ENCODE measurements at regions not wholly inside any gene's neighbourhood (a gene's known extent, or its start where the extent isn't known, plus 50 kb on each side); places are given as distances from the start of the nearest gene placed in this dataset.

DNA sequence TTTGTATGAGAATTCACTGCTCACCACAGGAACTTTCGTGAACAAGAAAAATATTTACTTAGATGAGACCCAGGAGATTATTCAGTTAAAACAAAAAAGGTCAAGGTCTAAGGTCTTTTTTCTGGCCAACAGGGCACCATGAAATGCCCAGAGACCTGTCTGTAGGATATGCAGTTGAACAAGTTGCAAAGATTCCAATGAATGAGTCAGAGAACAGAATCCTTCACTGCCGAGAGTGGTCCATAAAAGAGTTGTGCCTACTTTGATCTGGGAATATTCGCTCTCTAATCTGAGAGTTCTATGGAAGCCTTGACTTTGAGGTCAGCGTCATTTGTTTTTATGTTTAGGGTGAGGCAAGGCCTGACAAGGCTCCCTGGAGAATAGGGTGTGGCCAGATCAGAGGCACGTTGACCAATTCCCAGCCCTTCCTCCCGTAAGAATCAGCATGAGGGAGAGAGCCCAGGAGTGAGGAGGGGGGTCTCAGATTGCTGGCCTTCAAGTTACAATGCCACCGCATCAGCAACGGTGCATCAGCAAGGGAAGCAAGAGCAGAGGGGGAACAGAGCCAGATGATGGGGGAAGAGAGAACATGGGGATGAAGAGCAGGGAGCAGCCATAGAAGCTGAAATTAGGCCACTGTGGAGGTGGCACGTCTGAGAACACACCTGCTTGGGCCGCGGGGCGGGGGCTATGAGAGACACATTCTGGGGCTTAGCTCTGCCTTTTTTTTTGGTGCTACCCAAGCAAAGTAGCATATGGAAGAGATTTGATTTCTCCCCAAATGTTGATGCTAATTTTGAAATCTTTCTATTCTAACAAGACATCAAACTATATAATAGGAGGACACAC, 206.4 kb upstream of the RAB4A start:
- intact Hi-C loops (cut with DNase I): no loop called here
- DNase-seq: no peak
- H3K4me3 ChIP-seq (replicated peaks in 1 of 3): no peak overlapping the region
- TF ChIP-seq POLR2A (IDR thresholded peaks at IDR 0.05) (no peak), CTCF (IDR thresholded peaks at IDR 0.05) (no peak)
- H3K36me3 ChIP-seq: no peaks in the 10 kb centered on the region
- H3K9me3 ChIP-seq: no peaks in the 10 kb centered on the region
- 73 to 80% methylated on average over 12 of the region's 12 CpGs for WGBS, 2 donors
- peak overlapping the region in 1 of 3 donors; percentile 26 for H3K27ac ChIP-seq
- peaks cover 57 to 68% of the 10 kb centered on the region in 2 donors for H3K4me1 ChIP-seq
- H3K27me3 ChIP-seq: no peaks in the 10 kb centered on the region

GRCh38 chr1:229065613-229066012, 205.3 kb upstream of the RAB4A start:
- WGBS, 2 donors: 94 to 95% methylated on average over 3 of the region's 3 CpGs
- Histone ChIP-seq H3K27me3 (no peaks in the 10 kb centered on the region), H3K27ac (no peak overlapping the region), H3K36me3 (no peaks in the 10 kb centered on the region), H3K9me3 (no peaks in the 10 kb centered on the region), H3K4me3 (replicated peaks in 1 of 3) (no peak overlapping the region), H3K4me1 (peaks cover 56 to 68% of the 10 kb centered on the region in 2 donors)
- no peak for TF ChIP-seq CTCF (IDR thresholded peaks at IDR 0.05)
- TF ChIP-seq POLR2A (IDR thresholded peaks at IDR 0.05): no peak
- no peak for DNase-seq
- intact Hi-C loops (cut with DNase I): no loop called here

DNA sequence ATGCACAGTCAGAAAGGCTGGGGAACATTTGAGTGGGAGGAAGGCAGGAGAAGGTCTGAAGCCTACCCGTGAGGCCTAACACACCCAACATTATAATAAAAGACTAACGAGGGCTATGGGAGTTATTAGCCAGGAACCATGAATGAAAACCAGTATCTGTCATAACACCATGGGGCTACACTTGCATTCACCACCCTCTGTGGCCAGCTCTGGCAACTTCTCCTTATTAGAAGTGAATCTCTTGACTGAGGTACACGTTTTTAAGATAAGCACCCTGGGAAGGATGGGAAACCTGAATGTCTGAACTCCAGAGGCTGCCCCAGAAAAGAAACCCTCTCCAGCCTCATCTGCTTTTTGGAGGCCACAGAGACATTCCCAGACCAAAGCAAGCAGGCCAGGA, 204.3 kb upstream of the RAB4A start:
- DNase-seq: no peak
- Histone ChIP-seq H3K36me3 (no peaks in the 10 kb centered on the region), H3K27me3 (no peaks in the 10 kb centered on the region), H3K27ac (no peak overlapping the region), H3K4me3 (replicated peaks in 1 of 3) (no peak overlapping the region), H3K4me1 (peaks cover 61 to 69% of the 10 kb centered on the region in 2 donors), H3K9me3 (no peaks in the 10 kb centered on the region)
- intact Hi-C loops (cut with DNase I): no loop called here
- 79 to 85% methylated on average over 3 of the region's 3 CpGs for WGBS, 2 donors
- TF ChIP-seq POLR2A (IDR thresholded peaks at IDR 0.05): no peak
- TF ChIP-seq CTCF (IDR thresholded peaks at IDR 0.05): no peak

- no peak for DNase-seq
- TF ChIP-seq CTCF (IDR thresholded peaks at IDR 0.05): no peak
- TF ChIP-seq POLR2A (IDR thresholded peaks at IDR 0.05): no peak
- H3K4me3 ChIP-seq (replicated peaks in 1 of 3): no peak overlapping the region
- peaks cover 52 to 62% of the 10 kb centered on the region in 2 donors for H3K4me1 ChIP-seq
- intact Hi-C loops (cut with DNase I): no loop called here
- WGBS, 2 donors: 87 to 88% methylated on average over 5 of the region's 5 CpGs
- peak overlapping the region; percentile 61 to 87 (median 79) for H3K27ac ChIP-seq
- H3K36me3 ChIP-seq: no peaks in the 10 kb centered on the region
- H3K9me3 ChIP-seq: no peaks in the 10 kb centered on the region
- no peaks in the 10 kb centered on the region for H3K27me3 ChIP-seq
Observed at GRCh38 chr1:229067546-229067945, 203.4 kb upstream of the RAB4A start.

DNA sequence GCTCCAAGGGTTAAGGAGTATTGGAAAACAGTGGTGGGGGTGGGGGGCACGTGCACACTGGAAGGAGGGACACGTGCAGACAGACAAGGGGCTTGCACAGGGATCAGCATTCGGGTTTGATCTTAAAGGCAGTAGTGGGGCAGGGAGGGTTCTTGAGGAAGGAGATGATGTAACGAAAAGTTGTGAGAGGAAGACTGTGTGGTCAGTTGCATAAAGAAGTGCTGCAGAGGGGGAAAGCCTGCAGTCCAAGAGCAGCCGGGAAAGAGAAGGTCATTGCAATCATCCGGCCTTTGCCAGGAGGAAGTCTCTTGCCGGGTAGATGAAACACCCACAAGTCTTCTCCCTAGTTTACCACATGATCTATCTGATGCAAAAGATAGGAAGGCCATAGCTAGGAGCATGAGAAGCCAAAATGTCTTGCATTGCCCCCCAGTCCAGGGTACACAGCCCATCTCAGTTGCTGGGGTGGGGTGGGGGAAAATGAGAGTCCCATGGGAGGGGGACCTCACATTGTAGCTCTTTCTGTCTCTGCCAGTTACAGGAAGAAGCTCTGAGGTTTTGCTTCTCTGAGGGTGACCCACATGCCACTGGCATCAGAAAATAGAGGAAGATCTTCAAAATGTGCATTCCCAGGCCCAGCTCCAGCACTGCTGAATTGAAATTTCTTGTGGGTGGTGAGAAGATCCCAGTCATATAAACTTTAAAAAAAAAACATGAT, 202.5 kb upstream of the RAB4A start:
- Histone ChIP-seq H3K27ac (peak overlapping the region; percentile 61 to 87 (median 79)), H3K4me3 (replicated peaks in 1 of 3) (no peak overlapping the region), H3K27me3 (no peaks in the 10 kb centered on the region), H3K36me3 (no peaks in the 10 kb centered on the region), H3K9me3 (no peaks in the 10 kb centered on the region), H3K4me1 (peaks cover 50 to 54% of the 10 kb centered on the region in 2 donors)
- WGBS, 2 donors: 4 to 11% methylated on average over 7 of the region's 7 CpGs
- peak in 1 of 2 donors; percentile 60 for TF ChIP-seq POLR2A (IDR thresholded peaks at IDR 0.05)
- TF ChIP-seq CTCF (IDR thresholded peaks at IDR 0.05): no peak
- intact Hi-C loops (cut with DNase I): no loop called here
- peak; percentile 64 to 67 for DNase-seq
